Amniotic epithelial cell (primary cell): ENCODE measurements at regions not wholly inside any gene's neighbourhood (a gene's known extent, or its start where the extent isn't known, plus 50 kb on each side); places are given as distances from the start of the nearest gene placed in this dataset.
"Not testable (repeated sequence)": the region's sequence is repeated elsewhere in the genome, so short reads cannot be mapped to it uniquely, and the experiment has no call there.

Experiments used
- DNase-seq: peaks from one replicate; pipeline ENCODE4 v3.0.0-alpha.2; 2010; ENCODE audit warnings: low read depth

GRCh38 chr6:60384614-60385013, 1901.4 kb downstream of the KHDRBS2 start:
- DNase-seq, result not testable (repeated sequence)

DNA sequence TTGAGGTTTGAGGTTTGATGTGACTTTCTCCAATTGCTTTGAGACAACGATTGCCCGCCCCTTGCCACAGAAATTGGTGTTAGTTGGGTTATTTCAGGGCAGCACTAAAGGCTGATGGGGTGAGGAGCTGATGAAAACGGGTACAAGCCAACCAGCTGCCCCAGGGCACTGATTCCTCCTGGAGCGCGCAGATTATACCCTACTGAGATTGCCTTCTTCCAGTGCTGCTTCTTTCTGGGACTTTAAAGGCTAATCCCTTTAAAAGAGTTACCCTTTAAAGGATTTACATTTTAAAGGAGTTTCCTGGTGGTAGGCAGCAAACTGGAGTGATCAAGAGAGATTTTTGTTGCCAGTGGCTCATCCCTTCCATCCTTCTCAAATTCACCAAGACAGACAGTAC, 1903.3 kb downstream of the KHDRBS2 start:
- DNase-seq, result not testable (repeated sequence)

DNA sequence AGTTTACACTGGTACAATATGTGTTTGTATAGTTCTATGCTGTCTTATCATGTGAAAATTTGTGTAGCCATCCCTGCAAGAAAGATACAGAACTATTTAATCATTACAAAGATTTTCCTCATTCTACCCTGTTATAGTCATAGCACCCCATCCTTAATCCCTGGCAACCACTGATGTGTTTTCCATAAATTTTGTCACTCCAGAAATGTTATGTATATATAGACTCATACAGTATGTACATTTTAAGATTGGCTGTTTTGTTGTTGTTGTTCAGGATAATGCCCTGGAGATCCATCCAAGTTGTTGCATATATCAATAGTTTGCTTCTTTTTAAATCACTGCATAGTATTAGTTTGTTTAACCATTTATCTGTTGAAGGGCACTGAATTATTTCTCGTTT, 1911.9 kb downstream of the KHDRBS2 start:
- DNase-seq, result not testable (repeated sequence)

DNA sequence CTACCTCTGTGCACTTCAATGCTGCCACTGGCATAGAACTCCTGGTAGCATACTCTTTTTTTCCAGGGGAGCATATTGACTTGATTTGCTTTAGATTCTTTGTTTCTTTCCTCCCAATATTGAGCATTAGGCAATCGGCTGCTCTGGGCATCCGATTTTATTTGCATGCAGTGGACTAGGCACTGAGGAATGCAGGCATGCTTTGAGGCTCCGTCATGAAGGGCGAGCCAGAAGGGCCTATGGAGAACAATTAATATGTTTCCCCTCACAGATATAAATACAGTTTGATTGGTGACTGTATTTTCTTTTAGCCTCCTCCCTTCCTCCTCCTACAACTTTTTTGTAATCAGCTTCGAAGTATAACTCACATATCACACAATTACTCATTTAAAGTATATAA, 1918.2 kb downstream of the KHDRBS2 start:
- not testable (repeated sequence) for DNase-seq

- DNase-seq, result not testable (repeated sequence)
These were observed 1920.1 kb downstream of the KHDRBS2 start for GRCh38 chr6:60365901-60366300.

DNA sequence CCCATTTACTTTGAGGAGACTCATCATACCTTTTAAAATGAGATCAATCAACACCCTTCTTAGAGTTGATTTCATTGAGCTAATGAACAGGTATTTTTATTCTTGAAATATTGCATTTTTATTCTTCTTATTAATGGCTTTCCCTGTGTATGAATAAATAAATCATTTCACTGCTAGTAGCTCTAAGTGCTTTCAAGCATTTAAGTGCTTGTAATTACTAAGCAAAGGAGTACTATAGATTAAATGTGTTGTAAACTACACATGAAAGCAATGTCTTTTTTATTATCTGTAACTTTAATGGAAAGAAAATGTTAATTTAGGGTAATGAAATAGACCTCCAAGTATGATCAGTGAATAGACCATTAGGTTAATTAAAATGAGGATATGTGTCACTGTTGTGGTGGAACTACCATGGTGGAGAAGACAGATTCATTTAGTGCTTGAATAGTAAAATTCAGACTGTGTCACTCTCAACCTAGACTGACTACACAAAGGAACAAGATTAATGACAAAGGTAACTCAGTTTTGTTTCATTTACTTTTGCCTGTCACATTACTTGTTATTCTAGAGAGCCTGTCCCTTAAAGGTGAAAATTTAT, 1943.5 kb downstream of the KHDRBS2 start:
- not testable (repeated sequence) for DNase-seq

DNA sequence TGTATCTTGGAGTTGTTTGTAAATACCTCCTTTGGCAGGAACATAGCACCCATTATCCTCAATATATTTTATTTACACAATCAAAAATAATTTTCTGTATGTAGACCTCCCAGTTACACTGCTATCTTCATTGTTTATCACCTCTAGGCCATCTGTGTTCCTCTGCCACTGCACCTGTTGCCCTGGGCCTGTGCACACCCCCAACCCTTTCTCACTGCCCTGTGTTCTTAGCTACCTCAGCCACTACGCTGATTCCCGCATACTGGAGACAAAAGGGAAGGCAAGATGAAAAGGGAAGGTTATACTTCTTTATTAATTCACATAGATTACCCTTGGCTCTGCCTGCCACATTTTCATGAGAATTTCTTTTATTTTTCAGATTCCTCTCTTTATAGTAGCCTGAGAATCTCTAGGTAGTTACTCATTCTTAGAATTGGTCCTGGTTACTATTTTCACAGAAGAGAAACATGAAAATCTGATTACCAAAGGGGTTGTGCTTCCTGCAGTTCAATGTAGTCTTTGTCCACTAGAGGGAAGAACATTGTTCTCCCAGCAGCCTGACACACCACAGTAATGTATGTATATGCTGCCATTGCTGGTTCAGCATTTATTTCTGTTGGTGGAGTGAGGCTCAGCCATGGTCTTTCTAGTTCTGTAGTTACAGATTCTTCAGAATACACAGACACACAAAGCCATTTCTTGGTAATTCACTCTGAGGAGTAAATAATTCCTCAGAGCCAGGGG, 1947.5 kb downstream of the KHDRBS2 start:
- not testable (repeated sequence) for DNase-seq

GRCh38 chr6:60335124-60335523, 1950.9 kb downstream of the KHDRBS2 start:
- DNase-seq, result not testable (repeated sequence)

DNA sequence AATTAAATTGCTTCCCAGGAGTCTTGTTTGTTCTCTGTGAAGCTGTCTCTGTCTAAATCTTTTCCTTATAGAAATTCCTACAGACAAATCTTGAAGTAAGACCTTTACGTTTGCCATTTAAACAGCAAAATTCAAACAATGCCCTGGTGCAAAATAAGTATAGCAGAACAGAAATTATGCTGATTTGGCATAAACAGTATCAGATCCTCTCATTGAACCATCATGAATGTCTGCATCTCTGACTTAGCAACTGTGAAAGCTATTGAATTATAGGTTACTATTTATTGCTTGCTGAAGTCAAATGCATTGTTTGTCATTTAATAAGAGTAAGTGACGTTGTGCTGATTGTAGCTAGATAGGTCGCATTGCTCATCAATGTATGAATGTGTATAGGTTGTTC, 1952.3 kb downstream of the KHDRBS2 start:
- not testable (repeated sequence) for DNase-seq

GRCh38 chr6:60308939-60309338, 1977.1 kb downstream of the KHDRBS2 start:
- not testable (repeated sequence) for DNase-seq
